22Rv1 (cell line): ENCODE measurements at regions not wholly inside any gene's neighbourhood (a gene's known extent, or its start where the extent isn't known, plus 50 kb on each side); places are given as distances from the start of the nearest gene placed in this dataset.
"Not testable (repeated sequence)": the region's sequence is repeated elsewhere in the genome, so short reads cannot be mapped to it uniquely, and the experiment has no call there.

Experiments
- H3K27ac ChIP-seq: fragments of 450-650 bp; 2 replicates; pipeline ENCODE4 v1.5.1; 2017
- ZFX ChIP-seq: fragments of 450-650 bp; IDR thresholded peaks from 2 replicates; pipeline ENCODE4 v1.6.1; 2017; ENCODE audit warnings: antibody characterized with exemption, borderline replicate concordance
- TF ChIP-seq, protein P1 (sequence below): fragments of 450-650 bp; IDR thresholded peaks from 2 replicates; pipeline ENCODE4 v1.5.1; 2017; ENCODE audit warnings: mild to moderate bottlenecking

DNA sequence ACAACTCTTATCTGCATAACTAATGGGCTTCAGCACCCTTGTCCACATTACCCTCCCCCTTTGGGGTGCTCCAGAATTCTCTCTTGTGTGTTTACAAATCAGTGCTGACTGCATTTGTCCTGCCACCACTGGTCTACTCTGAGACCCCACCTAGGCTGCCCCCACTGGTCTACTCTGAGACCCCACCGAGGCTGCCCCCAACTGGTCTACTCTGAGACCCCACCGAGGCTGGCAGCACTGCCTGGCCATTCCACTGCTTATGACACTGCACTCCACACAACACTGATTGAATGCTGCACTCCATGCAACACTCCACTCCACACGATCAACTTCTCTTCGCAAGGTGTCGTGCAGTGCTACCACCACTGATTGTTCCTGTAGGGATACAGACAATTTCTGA is 1459.2 kb upstream of the SLC10A2 start:
- TF ChIP-seq, protein P1, sequence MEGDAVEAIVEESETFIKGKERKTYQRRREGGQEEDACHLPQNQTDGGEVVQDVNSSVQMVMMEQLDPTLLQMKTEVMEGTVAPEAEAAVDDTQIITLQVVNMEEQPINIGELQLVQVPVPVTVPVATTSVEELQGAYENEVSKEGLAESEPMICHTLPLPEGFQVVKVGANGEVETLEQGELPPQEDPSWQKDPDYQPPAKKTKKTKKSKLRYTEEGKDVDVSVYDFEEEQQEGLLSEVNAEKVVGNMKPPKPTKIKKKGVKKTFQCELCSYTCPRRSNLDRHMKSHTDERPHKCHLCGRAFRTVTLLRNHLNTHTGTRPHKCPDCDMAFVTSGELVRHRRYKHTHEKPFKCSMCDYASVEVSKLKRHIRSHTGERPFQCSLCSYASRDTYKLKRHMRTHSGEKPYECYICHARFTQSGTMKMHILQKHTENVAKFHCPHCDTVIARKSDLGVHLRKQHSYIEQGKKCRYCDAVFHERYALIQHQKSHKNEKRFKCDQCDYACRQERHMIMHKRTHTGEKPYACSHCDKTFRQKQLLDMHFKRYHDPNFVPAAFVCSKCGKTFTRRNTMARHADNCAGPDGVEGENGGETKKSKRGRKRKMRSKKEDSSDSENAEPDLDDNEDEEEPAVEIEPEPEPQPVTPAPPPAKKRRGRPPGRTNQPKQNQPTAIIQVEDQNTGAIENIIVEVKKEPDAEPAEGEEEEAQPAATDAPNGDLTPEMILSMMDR = no peak
- TF ChIP-seq ZFX = no peak
- H3K27ac ChIP-seq = no peak overlapping the region

DNA sequence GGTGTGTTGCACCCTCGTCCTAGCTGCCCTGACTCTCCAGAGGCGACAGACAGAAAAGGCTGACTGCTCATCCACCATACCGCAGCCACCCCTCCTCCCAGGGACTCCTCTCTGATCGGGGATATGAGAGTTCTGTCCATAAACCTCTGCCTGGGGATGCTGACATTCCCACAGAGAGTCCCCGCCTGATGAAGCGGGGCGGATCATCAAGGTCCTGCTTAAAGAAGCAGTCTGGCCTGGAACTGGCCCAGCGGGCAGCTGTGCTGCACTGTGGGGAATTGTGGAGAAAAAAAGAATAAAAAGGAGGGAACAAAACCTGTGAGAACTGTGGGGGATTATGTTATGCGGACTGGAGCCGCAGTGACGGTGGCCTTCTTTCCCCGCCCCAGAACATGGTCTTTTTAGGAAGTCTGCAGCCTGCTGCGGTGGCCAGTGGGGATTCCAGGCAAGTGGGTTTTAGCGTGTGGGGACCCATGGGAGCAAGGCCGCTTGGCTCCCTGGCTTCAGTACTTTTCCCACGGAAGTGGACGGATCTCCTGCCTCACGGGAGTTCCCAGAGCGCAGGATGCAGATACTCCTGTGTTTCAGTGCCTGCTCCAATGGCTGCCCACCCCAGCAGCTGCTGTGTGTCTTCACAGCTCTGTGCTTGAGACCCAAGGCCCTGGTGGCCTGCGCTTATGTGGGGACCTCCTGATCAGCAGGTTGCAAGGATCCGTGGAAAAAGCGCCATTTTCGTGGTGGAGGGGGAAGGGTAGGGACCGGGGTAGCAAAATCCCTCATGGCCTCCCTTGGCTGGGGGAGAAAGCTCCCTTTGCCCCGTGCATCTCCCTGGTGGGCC is 1456.2 kb upstream of the SLC10A2 start:
- H3K27ac ChIP-seq = no peak overlapping the region
- no peak for TF ChIP-seq ZFX
- TF ChIP-seq, protein P1 = no peak

- H3K27ac ChIP-seq = no peak overlapping the region
- TF ChIP-seq ZFX = no peak
- TF ChIP-seq, protein P1 = no peak
These were observed 1444.2 kb upstream of the SLC10A2 start for GRCh38 chr13:104510422-104510821.

DNA sequence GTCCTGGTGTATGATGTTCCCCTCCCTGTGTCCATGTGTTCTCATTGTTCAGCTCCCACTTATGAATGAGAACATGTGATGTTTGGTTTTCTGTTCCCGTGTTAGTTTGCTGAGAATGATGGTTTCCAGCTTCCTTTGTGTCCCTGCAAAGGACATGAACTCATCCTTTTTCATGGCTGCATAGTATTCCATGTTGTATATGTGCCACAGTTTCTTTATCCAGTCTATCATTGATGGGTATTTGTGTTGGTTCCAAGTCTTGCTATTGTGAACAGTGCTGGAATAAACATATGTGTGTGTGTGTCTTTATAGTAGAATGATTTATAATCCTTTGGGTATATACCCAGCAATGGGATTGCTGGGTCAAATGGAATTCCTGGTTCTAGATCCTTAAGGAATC is 1427.3 kb upstream of the SLC10A2 start:
- not testable (repeated sequence) for H3K27ac ChIP-seq

GRCh38 chr13:104491916-104492315 is 1425.7 kb upstream of the SLC10A2 start:
- H3K27ac ChIP-seq = no peak overlapping the region

DNA sequence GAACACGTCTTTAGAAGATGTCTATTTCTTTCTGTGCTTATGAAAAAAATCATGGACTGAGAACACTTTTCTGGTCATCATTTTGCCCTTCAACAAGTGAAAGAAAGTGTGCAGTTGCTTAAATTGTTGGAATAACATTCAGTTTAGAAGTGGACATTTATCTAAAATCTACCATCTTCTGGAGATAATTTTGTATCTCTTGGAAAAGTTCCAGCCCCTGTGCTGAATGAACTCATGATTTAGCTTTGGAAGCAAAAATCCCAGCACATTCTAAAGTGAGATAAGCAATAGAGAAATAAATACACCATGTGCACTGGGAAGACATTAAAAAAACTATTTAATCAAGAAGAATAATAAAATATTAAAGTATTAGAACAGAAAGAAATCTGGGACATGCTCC is 1420.8 kb upstream of the SLC10A2 start:
- no peak for TF ChIP-seq ZFX
- TF ChIP-seq, protein P1 = no peak
- H3K27ac ChIP-seq = no peak overlapping the region

More at GRCh38 chr13:104491916-104492315, 1425.7 kb upstream of the SLC10A2 start:
- no peak for TF ChIP-seq ZFX
- TF ChIP-seq, protein P1 = no peak

- no peak overlapping the region for H3K27ac ChIP-seq
- no peak for TF ChIP-seq ZFX
- TF ChIP-seq, protein P1 = no peak
These were observed 1419.4 kb upstream of the SLC10A2 start for GRCh38 chr13:104485571-104485970.
